ENCODE measurements at regions not wholly inside any gene's neighbourhood (a gene's known extent, or its start where the extent isn't known, plus 50 kb on each side); places are given as distances from the start of the nearest gene placed in this dataset.

GRCh38 chr4:20629186-20630106 lies 70.8 kb upstream of the PACRGL start:
- Histone ChIP-seq H3K18ac (ENCODE audit: low read depth, low read length) (no peak overlapping the region), H2BK120ac (ENCODE audit: low read depth, low read length) (no peak overlapping the region), H3K23ac (ENCODE audit: low read depth, low read length) (no peak overlapping the region), H3K4me3 (ENCODE audit: insufficient read depth, low read depth, low read length) (no peak overlapping the region), H3K27me3 (ENCODE audit: control insufficient read depth, insufficient read depth, low read length) (no peaks in the 10 kb centered on the region), H4K5ac (ENCODE audit: low read depth, low read length) (no peak overlapping the region), H3K14ac (replicated peaks; ENCODE audit: low read depth, low read length) (no peak overlapping the region), H3K9me1 (ENCODE audit: insufficient read depth, low read length) (no peaks in the 10 kb centered on the region), H2AK5ac (ENCODE audit: low read depth, low read length) (no peak overlapping the region), H3K27ac (ENCODE audit: insufficient read depth, low read length) (no peak overlapping the region), H3K9me3 (ENCODE audit: control insufficient read depth, insufficient read depth, low read length) (no peaks in the 10 kb centered on the region), H3K79me1 (ENCODE audit: low read depth in 1 of 2, low read length in 2 of 2) (no peaks in the 10 kb centered on the region), H3K56ac (ENCODE audit: extremely low read depth, insufficient read depth, low read length) (no peak overlapping the region), H2BK15ac (ENCODE audit: low read depth, low read length) (no peak overlapping the region), H2AFZ (replicated peaks; ENCODE audit: low read length, poor library complexity) (no peak overlapping the region), H3K36me3 (ENCODE audit: control insufficient read depth, insufficient read depth, low read length) (no peaks in the 10 kb centered on the region), H3K4ac (ENCODE audit: low read depth, low read length) (no peak overlapping the region), H2BK20ac (ENCODE audit: low read depth, low read length) (no peak overlapping the region), H3K9ac (ENCODE audit: low read depth, low read length) (no peak overlapping the region), H4K20me1 (ENCODE audit: insufficient read depth, low read length) (no peaks in the 10 kb centered on the region), H4K8ac (ENCODE audit: low read depth in 2 of 2, low read length in 2 of 2) (no peak overlapping the region), H3K4me2 (ENCODE audit: low read depth, low read length) (no peak overlapping the region), H3K4me1 (ENCODE audit: control insufficient read depth, insufficient read depth, low read length) (no peaks in the 10 kb centered on the region), H2BK5ac (ENCODE audit: low read depth, low read length, poor library complexity, severe bottlenecking) (no peak overlapping the region), H2AK9ac (replicated peaks; ENCODE audit: low read depth, low read length, poor library complexity) (no peak overlapping the region), H4K91ac (ENCODE audit: insufficient read depth, low read depth, low read length) (no peak overlapping the region)
- POLR2A ChIA-PET (ENCODE audit: unreplicated experiment), result no interaction called here
- dilution Hi-C loops (cut with HindIII; ENCODE audit: low sequenced_read_pairs, unreplicated experiment), result no loop called here
- ATAC-seq (ENCODE audit: low read depth) (no peak), DNase-seq (no peak)
- WGBS, 2 experiments (ENCODE audit: extremely low coverage in 2 of 2, insufficient read length in 1 of 2), result 33% methylated on average over 1 of the region's 6 CpGs; no CpG with 5 or more reads in 1 of the 2 experiments
- BruUV-seq (replicated peaks), result no TSS peak
- in situ Hi-C loops (cut with MboI; ENCODE audit: low sequenced_read_pairs), result no loop called here
- intact Hi-C loops (cut with micrococcal nuclease), result no loop called here
- no peak for TF ChIP-seq FOS (IDR thresholded peaks at IDR 0.05; ENCODE audit: low read depth, low read length)
- CTCF ChIA-PET, result no interaction called here
